IPS-18c (cell line): ENCODE measurements at regions not wholly inside any gene's neighbourhood (a gene's known extent, or its start where the extent isn't known, plus 50 kb on each side); places are given as distances from the start of the nearest gene placed in this dataset.

ENCODE experiments used
- H3K4me3 ChIP-seq: 2 replicates; pipeline ENCODE4 v1.7.0; 2013; ENCODE audit warnings: low read depth, mild to moderate bottlenecking, low read length, moderate library complexity; ENCODE audit not compliant: insufficient read depth
- H3K9me3 ChIP-seq: one replicate; pipeline ENCODE4 v1.6.1; 2013; ENCODE audit warnings: mild to moderate bottlenecking, low read length, moderate library complexity; ENCODE audit not compliant: control insufficient read depth, insufficient read depth

DNA sequence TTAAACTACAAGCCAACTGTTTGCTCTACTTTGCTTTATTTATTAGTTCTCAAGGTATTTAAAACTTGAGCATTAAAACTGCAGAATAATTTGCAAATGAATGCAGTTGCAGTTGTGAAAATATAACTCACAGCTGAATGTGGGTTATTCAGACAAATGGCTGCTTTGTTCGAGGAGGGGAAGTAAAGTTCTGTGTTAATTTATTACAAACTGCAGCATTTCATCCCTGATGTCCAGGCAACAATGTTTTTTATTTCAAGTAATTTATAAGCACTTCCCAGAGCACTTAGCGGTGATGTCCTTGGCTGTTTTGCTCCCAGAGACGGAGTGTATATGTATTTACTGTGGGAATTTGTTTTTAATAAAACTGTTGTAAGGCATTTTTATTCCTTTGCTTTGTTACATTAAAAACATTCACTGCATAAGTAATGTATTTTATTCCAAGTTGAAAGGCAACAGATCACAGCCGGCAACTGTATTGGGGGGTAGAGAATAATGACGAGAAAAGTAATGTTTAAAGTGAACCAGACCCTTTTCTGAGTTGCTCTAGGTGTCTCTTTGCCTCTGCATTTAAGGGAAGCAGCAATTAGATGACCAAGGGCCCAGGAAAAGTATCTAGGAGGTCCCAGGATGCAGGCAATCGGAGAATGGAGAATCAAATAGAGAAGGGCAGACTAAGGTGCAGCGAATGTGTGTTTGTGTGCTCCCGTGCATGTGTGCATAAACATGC, 291.2 kb upstream of the SALL1 start:
- Histone ChIP-seq H3K4me3 (no peak overlapping the region), H3K9me3 (no peaks in the 10 kb centered on the region)

DNA sequence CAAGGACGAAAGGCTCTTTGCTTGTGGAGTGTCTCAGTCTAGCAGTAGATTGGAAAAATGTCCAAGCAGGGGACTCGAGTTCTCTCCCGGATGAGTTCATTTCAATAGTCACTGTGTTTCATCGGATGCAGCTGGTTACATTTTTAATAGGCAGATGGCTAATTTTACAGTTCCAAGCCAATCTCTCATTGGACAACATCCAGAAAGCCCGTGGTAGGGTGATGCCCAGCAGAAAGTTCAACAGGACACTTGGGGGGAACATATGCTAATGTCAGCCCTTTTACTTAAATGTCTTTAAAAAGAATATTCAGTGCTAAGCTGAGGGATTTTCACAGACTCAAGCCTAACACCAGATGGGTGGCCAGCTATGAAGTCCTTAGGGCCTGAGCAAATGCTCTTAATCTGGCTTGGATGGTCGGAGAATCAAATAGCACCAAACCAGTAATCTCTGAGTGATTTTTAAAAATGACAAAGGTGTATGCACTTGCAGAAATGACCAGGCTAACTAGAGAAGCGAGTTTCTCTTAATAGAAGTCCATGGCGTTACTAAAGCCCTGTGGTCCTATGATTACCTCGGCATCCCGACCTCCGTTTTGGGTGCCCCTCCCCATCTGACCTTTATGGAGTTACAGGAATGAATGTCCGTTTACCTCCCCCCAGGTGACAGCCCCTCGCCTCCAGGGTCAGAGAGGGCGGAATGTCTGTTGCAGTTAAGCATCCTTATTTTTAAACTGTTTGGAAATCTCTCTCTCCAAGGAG, 289.2 kb upstream of the SALL1 start:
- Histone ChIP-seq H3K4me3 (peak overlapping the region; percentile 40), H3K9me3 (no peaks in the 10 kb centered on the region)

DNA sequence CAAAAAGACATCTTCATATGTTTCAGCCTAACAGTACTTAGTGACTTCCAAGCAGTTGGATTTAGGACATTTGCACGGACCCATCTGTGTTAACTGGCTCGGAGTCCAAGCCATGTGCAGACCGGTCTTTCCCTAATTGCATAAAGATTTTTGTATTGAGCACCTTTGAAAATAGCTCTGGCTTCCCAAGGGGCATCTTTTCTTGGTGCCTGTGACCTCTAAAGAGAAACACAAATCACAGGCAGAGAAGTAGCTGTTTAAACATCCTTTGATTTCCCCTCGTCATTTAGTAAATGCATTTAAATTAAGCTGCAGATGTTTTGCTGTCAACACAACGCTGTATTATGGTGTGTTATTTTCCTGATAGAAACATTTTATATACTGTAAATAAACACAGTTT, 288.2 kb upstream of the SALL1 start:
- Histone ChIP-seq H3K4me3 (no peak overlapping the region), H3K9me3 (no peaks in the 10 kb centered on the region)

- Histone ChIP-seq H3K4me3 (no peak overlapping the region), H3K9me3 (no peaks in the 10 kb centered on the region)
These were observed 285.7 kb upstream of the SALL1 start for GRCh38 chr16:51436742-51437141.

GRCh38 chr16:51434567-51435198, 283.6 kb upstream of the SALL1 start:
- Histone ChIP-seq H3K9me3 (no peaks in the 10 kb centered on the region), H3K4me3 (no peak overlapping the region)

DNA sequence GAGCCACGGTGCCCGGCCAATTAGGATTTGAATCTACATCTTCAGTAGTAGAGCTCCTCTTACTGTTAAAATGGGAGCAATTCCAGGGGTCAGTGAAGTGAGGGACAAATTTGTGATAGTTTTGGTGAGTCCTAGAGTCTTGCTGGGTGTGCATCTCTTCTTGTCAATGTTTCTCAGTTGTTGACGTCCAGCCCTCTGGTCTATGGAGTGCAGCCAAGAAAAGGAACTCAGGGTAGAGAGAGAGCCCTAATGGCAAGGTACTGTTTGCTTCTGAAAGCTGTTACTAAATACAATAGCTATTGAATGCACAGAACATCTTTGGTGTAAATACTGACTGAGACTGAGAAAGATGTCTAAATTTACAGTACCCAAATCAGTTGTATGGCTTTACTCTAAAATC, 282.5 kb upstream of the SALL1 start:
- no peaks in the 10 kb centered on the region for H3K9me3 ChIP-seq
- H3K4me3 ChIP-seq: no peak overlapping the region

DNA sequence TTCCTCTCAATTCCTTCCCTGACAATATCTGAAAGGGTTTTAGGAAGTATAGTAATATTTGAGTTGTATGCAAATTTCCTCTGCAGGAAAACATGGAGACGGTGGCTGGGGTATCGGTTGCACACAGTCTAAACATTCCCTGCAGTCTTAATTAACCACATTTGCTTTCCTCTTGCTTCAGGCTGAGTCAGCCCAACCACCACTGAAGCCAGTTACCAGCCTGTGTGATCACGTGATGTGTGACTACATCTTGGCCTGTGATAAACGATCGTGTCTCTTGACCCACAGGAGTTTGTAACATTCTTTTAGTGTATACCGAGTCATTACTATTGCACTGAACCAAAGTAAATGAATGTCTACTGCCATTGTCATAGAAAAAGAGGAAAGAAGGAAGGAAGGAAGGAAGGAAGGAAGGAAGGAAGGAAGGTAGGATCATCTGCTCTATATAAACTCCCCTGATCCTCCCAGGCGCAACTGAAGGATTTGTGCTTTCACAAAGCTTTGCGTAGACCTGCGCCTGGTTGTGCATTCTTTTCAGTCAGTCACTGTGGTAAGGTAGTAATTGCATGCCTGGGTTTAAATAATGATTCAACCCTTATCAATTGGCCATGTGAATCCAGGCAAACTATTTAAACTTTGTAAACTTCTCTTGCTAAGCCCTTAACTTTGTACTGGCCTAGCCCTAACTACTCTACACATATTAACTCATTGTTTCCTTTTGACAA, 280.6 kb upstream of the SALL1 start:
- Histone ChIP-seq H3K4me3 (no peak overlapping the region), H3K9me3 (no peaks in the 10 kb centered on the region)

DNA sequence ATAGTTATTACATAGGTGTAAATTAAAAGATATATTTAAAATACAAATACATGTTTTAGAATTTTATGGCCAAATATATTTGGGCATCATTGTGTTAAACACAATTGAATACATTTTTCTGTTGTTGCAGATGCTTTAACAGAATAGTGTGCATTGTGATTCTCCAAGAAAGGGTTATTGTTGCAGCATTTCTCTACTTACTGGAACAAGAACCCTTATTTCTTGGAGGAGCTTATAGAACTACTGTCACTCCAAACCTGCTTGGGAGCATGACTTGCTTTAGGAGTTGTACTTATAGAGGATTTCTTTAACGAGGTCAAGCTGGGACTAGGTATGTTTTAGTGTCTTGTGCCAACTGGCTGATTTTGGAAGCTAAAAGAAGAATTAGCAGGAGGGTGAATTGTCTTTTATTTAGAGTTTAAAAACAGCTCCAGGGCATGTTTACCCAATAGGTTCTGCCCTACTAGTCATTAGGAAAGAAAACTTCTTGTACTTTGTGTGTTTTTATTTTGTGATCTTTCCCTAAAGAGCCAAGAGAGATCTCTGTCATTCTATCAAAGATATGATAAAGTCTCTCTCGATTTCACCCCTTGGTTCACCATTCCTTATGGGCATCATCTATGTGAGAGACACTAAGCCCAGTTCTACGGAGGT, 279.8 kb upstream of the SALL1 start:
- no peaks in the 10 kb centered on the region for H3K9me3 ChIP-seq
- H3K4me3 ChIP-seq: no peak overlapping the region

DNA sequence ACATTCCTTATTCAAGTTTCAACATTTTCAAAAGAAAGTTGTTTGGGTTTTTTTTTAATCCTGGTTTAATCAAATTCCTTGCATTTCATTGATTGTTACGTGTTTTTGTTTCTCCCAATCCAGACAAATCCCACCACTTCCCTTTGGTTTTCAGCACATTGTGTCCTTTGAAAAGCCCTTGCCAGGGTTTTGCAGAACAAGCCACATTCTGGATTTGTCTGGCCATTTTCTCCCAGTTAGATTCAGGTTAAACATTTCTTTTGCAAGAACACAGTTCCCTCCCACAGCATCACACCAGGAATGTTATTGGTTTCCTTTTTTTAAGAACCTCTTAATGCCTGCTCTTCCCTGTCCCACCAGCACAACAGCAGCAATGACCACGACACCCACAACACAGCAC, 278.0 kb upstream of the SALL1 start:
- no peak overlapping the region for H3K4me3 ChIP-seq
- no peaks in the 10 kb centered on the region for H3K9me3 ChIP-seq

DNA sequence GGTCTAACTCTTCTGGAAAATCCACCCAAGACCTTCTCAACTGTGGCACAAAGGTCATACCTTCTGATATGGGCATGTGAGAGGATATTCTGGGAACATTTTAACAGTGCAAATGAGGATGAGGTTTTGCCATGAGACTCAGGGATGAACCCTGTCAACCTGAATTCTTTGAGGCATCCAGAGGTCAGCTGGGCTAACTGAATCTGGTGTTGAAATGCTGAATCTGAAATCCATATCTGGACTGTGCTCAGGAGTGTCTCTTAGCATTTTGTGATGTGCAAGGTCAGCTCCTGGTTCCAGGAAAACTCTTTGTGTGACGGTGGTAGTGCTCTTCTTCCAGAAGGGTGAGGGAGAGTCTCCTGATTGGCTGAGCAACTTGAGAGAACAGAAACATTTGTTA, 276.0 kb upstream of the SALL1 start:
- no peak overlapping the region for H3K4me3 ChIP-seq

GRCh38 chr16:51426276-51426675, 275.2 kb upstream of the SALL1 start:
- Histone ChIP-seq H3K9me3 (no peaks in the 10 kb centered on the region), H3K4me3 (no peak overlapping the region)

More for the DNA sequence above, 276.0 kb upstream of the SALL1 start:
- H3K9me3 ChIP-seq: no peaks in the 10 kb centered on the region

DNA sequence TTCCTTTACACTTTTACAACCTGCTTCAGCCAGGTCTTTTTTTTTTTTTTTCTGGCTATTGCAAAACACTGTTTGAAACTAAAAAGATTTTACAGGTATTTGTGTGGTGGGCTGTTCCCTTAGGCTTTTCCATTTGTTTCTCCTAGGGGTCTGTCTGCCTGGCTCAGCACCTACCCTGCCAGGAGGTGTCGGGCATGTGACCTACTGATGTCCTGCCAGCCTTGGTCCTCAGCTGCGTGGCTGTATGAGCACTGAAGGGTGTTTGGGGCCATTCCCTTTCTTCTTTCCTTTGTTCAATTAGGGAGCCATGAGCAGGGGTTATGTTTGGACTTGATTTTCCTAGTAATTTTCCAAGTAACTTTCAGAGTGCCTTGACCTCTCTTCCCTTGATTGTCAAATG, 269.2 kb upstream of the SALL1 start:
- Histone ChIP-seq H3K4me3 (no peak overlapping the region), H3K9me3 (no peaks in the 10 kb centered on the region)

- no peak overlapping the region for H3K4me3 ChIP-seq
- no peaks in the 10 kb centered on the region for H3K9me3 ChIP-seq
These were observed 268.7 kb upstream of the SALL1 start for GRCh38 chr16:51419768-51420167.

GRCh38 chr16:51418258-51418657, 267.2 kb upstream of the SALL1 start:
- no peak overlapping the region for H3K4me3 ChIP-seq
- H3K9me3 ChIP-seq: no peaks in the 10 kb centered on the region

- H3K9me3 ChIP-seq: no peaks in the 10 kb centered on the region
- no peak overlapping the region for H3K4me3 ChIP-seq
These were observed 265.9 kb upstream of the SALL1 start for GRCh38 chr16:51416926-51417325.

GRCh38 chr16:51410125-51410524, 259.1 kb upstream of the SALL1 start:
- H3K9me3 ChIP-seq: no peaks in the 10 kb centered on the region
- H3K4me3 ChIP-seq: no peak overlapping the region

GRCh38 chr16:51409001-51409675, 258.1 kb upstream of the SALL1 start:
- H3K4me3 ChIP-seq: no peak overlapping the region
- no peaks in the 10 kb centered on the region for H3K9me3 ChIP-seq
